SK-N-SH treated with all-trans-retinoic acid at 6 μM for 48 hours (cell line): ENCODE measurements at regions not wholly inside any gene's neighbourhood (a gene's known extent, or its start where the extent isn't known, plus 50 kb on each side); places are given as distances from the start of the nearest gene placed in this dataset.

Experiments
- ATAC-seq: fragments of 200-7000 bp; cut with Tn5 transposase; 3 replicates; pipeline ENCODE4 v1.9.1; 2020; ENCODE audit warnings: mild to moderate bottlenecking, moderate library complexity
- BACH2 ChIP-seq: fragments of 250-450 bp; sonication (Bioruptor Pico); IDR thresholded peaks from 2 replicates; pipeline ENCODE4 v1.9.0; 2021; ENCODE audit warnings: mild to moderate bottlenecking, borderline replicate concordance
- CSDC2 ChIP-seq: fragments of 250-450 bp; sonication (Bioruptor Pico); IDR thresholded peaks from 2 replicates; pipeline ENCODE4 v1.5.0; 2020; ENCODE audit warnings: mild to moderate bottlenecking, moderate library complexity
- ESRRG ChIP-seq: fragments of 250-450 bp; sonication (Bioruptor Pico); IDR thresholded peaks from 2 replicates; pipeline ENCODE4 v1.6.1; 2021; ENCODE audit warnings: mild to moderate bottlenecking
- ISL1 ChIP-seq: fragments of 250-450 bp; sonication (Bioruptor Pico); IDR thresholded peaks from 2 replicates; pipeline ENCODE4 v2.1.2; 2022; ENCODE audit warnings: mild to moderate bottlenecking, moderate library complexity
- OSR1 ChIP-seq: fragments of 250-450 bp; sonication (Bioruptor Pico); IDR thresholded peaks from 2 replicates; pipeline ENCODE4 v1.8.0; 2022; ENCODE audit warnings: moderate library complexity, mild to moderate bottlenecking, inconsistent platforms
- PPARA ChIP-seq: fragments of 250-450 bp; sonication (Bioruptor Pico); IDR thresholded peaks from 2 replicates; pipeline ENCODE4 v1.5.0; 2020; ENCODE audit warnings: mild to moderate bottlenecking, borderline replicate concordance
- RARB ChIP-seq: fragments of 250-450 bp; sonication (Bioruptor Pico); IDR thresholded peaks from 2 replicates; pipeline ENCODE4 v1.8.0; 2021; ENCODE audit warnings: mild to moderate bottlenecking, moderate library complexity
- SNAI2 ChIP-seq: fragments of 250-450 bp; sonication (Bioruptor Pico); IDR thresholded peaks from 2 replicates; pipeline ENCODE4 v1.5.0; 2020; ENCODE audit warnings: mild to moderate bottlenecking, moderate library complexity
- TCF4 ChIP-seq: fragments of 250-450 bp; sonication (Bioruptor Pico); IDR thresholded peaks from 2 replicates; pipeline ENCODE4 v1.8.0; 2021; ENCODE audit warnings: mild to moderate bottlenecking, moderate library complexity, borderline replicate concordance
- TOX ChIP-seq: fragments of 250-450 bp; sonication (Bioruptor Pico); IDR thresholded peaks from 2 replicates; pipeline ENCODE4 v1.8.0; 2021; ENCODE audit warnings: mild to moderate bottlenecking, moderate library complexity, borderline replicate concordance
- ZC3H10 ChIP-seq: fragments of 250-450 bp; sonication (Bioruptor Pico); IDR thresholded peaks from 2 replicates; pipeline ENCODE4 v1.5.1; 2021; ENCODE audit warnings: mild to moderate bottlenecking, moderate library complexity
- ZFP3 ChIP-seq: fragments of 250-450 bp; sonication (Bioruptor Pico); IDR thresholded peaks from 2 replicates; pipeline ENCODE4 v1.5.0; 2020; ENCODE audit warnings: mild to moderate bottlenecking, moderate library complexity
- ZFP30 ChIP-seq: fragments of 450-650 bp; formaldehyde crosslinking; IDR thresholded peaks from 2 replicates; pipeline ENCODE4 v1.5.0; 2022; ENCODE audit warnings: mild to moderate bottlenecking, moderate library complexity
- ZNF70 ChIP-seq: fragments of 450-650 bp; formaldehyde crosslinking; IDR thresholded peaks from 2 replicates; pipeline ENCODE4 v1.5.0; 2020; ENCODE audit warnings: mild to moderate bottlenecking, moderate library complexity
- ZNF8 ChIP-seq: fragments of 450-650 bp; formaldehyde crosslinking; IDR thresholded peaks from 2 replicates; pipeline ENCODE4 v1.5.0; 2020; ENCODE audit warnings: mild to moderate bottlenecking, moderate library complexity
- TF ChIP-seq, protein P1 (sequence below): fragments of 250-450 bp; sonication (Bioruptor Pico); IDR thresholded peaks from 2 replicates; pipeline ENCODE4 v1.8.0; 2021; ENCODE audit warnings: low read depth, mild to moderate bottlenecking, moderate library complexity, borderline replicate concordance
- TF ChIP-seq, protein P2 (sequence below): fragments of 250-450 bp; sonication (Bioruptor Pico); IDR thresholded peaks from 2 replicates; pipeline ENCODE4 v1.8.0; 2020; ENCODE audit warnings: mild to moderate bottlenecking, moderate library complexity, borderline replicate concordance
- TF ChIP-seq, protein P3 (sequence below): fragments of 250-450 bp; sonication (Bioruptor Pico); IDR thresholded peaks from 2 replicates; pipeline ENCODE4 v1.5.1; 2021; ENCODE audit warnings: mild to moderate bottlenecking, moderate library complexity
- TF ChIP-seq, protein P4 (sequence below): fragments of 250-450 bp; sonication (Bioruptor Pico); IDR thresholded peaks from 2 replicates; pipeline ENCODE4 v1.5.0; 2020; ENCODE audit warnings: mild to moderate bottlenecking, moderate library complexity

DNA sequence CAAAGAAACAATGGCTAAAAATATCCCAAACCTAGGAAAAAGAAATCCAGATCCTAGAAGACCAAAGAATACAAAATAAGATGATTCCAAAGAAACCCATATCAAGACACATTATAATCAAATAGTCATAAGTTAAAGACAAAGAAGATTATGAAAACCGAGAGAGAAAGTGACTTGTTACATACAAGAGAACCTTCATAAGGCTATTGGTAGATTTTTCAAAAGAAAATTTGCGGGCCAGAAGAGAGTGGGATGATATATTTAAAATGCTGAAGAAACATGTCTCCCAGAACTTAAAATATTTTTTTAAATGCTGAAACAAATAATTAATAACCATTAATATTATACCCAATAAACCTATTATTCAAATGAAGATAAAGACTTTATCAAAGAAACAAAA, 687.3 kb downstream of the TLE4 start:
- no peak for ATAC-seq
- TF ChIP-seq TOX (CRISPR knock-in tag): no peak
- TF ChIP-seq ESRRG: no peak
- no peak for TF ChIP-seq ZNF8 (CRISPR knock-in tag)
- TF ChIP-seq, protein P1, sequence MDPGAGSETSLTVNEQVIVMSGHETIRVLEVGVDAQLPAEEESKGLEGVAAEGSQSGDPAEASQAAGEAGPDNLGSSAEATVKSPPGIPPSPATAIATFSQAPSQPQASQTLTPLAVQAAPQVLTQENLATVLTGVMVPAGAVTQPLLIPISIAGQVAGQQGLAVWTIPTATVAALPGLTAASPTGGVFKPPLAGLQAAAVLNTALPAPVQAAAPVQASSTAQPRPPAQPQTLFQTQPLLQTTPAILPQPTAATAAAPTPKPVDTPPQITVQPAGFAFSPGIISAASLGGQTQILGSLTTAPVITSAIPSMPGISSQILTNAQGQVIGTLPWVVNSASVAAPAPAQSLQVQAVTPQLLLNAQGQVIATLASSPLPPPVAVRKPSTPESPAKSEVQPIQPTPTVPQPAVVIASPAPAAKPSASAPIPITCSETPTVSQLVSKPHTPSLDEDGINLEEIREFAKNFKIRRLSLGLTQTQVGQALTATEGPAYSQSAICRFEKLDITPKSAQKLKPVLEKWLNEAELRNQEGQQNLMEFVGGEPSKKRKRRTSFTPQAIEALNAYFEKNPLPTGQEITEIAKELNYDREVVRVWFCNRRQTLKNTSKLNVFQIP (CRISPR knock-in tag): no peak
- no peak for TF ChIP-seq ZFP30 (CRISPR knock-in tag)

DNA sequence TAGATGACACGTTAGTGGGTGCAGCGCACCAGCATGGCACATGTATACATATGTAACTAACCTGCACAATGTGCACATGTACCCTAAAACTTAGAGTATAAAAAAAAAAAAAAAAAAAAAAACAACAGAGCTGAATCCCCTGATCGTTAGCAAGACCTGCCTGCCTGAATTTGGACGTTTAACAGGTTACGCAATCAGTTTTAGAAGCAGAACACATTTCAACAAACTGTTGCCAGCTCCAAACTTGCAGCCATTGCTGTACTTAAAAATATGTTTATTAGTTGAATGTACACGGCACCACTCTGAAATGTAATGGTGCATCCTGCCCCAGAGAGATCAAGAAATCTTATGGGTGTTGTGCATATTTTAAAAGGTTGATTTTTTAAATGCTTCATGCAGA, 680.0 kb downstream of the TLE4 start:
- TF ChIP-seq PPARA (no peak), ZNF8 (CRISPR knock-in tag) (no peak), ZC3H10 (CRISPR knock-in tag) (no peak), RARB (no peak), CSDC2 (CRISPR knock-in tag) (no peak), ISL1 (CRISPR knock-in tag) (no peak), OSR1 (CRISPR knock-in tag) (no peak), ZFP30 (CRISPR knock-in tag) (no peak), ZNF70 (no peak), ESRRG (no peak)
- TF ChIP-seq, protein P2, sequence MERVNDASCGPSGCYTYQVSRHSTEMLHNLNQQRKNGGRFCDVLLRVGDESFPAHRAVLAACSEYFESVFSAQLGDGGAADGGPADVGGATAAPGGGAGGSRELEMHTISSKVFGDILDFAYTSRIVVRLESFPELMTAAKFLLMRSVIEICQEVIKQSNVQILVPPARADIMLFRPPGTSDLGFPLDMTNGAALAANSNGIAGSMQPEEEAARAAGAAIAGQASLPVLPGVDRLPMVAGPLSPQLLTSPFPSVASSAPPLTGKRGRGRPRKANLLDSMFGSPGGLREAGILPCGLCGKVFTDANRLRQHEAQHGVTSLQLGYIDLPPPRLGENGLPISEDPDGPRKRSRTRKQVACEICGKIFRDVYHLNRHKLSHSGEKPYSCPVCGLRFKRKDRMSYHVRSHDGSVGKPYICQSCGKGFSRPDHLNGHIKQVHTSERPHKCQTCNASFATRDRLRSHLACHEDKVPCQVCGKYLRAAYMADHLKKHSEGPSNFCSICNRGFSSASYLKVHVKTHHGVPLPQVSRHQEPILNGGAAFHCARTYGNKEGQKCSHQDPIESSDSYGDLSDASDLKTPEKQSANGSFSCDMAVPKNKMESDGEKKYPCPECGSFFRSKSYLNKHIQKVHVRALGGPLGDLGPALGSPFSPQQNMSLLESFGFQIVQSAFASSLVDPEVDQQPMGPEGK (CRISPR knock-in tag): no peak
- ATAC-seq: no peak

DNA sequence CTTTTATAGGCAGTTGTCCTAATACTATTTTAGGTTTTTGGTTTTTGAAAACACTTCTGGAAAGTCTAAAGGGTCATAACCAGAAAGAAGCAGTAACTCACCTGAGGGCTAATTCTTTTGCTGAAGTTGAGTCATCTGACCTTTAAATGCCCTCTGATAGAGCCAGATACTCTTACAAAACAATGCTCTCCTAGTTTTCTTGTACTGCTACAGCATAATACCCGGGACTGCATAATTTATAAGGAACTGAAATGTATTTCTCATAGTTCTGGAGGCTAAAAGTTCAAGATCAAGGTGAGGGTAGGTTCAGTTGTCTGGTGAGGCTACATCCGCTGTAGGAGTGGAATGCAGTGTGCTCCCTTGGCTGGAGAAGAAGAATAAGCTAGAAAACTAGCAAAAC, 670.3 kb downstream of the TLE4 start:
- no peak for ATAC-seq
- TF ChIP-seq, protein P3, sequence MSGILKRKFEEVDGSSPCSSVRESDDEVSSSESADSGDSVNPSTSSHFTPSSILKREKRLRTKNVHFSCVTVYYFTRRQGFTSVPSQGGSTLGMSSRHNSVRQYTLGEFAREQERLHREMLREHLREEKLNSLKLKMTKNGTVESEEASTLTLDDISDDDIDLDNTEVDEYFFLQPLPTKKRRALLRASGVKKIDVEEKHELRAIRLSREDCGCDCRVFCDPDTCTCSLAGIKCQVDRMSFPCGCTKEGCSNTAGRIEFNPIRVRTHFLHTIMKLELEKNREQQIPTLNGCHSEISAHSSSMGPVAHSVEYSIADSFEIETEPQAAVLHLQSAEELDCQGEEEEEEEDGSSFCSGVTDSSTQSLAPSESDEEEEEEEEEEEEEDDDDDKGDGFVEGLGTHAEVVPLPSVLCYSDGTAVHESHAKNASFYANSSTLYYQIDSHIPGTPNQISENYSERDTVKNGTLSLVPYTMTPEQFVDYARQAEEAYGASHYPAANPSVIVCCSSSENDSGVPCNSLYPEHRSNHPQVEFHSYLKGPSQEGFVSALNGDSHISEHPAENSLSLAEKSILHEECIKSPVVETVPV: no peak
- no peak for TF ChIP-seq ZFP3 (CRISPR knock-in tag)
- TF ChIP-seq CSDC2 (CRISPR knock-in tag): no peak
- no peak for TF ChIP-seq PPARA
- TF ChIP-seq BACH2: no peak
- TF ChIP-seq, protein P4, sequence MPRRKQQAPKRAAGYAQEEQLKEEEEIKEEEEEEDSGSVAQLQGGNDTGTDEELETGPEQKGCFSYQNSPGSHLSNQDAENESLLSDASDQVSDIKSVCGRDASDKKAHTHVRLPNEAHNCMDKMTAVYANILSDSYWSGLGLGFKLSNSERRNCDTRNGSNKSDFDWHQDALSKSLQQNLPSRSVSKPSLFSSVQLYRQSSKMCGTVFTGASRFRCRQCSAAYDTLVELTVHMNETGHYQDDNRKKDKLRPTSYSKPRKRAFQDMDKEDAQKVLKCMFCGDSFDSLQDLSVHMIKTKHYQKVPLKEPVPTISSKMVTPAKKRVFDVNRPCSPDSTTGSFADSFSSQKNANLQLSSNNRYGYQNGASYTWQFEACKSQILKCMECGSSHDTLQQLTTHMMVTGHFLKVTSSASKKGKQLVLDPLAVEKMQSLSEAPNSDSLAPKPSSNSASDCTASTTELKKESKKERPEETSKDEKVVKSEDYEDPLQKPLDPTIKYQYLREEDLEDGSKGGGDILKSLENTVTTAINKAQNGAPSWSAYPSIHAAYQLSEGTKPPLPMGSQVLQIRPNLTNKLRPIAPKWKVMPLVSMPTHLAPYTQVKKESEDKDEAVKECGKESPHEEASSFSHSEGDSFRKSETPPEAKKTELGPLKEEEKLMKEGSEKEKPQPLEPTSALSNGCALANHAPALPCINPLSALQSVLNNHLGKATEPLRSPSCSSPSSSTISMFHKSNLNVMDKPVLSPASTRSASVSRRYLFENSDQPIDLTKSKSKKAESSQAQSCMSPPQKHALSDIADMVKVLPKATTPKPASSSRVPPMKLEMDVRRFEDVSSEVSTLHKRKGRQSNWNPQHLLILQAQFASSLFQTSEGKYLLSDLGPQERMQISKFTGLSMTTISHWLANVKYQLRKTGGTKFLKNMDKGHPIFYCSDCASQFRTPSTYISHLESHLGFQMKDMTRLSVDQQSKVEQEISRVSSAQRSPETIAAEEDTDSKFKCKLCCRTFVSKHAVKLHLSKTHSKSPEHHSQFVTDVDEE (CRISPR knock-in tag): no peak
- TF ChIP-seq TCF4 (CRISPR knock-in tag): no peak
- TF ChIP-seq, protein P1 (CRISPR knock-in tag): no peak
- no peak for TF ChIP-seq TOX (CRISPR knock-in tag)
- no peak for TF ChIP-seq ZNF70
- no peak for TF ChIP-seq OSR1 (CRISPR knock-in tag)
- no peak for TF ChIP-seq ISL1 (CRISPR knock-in tag)
- no peak for TF ChIP-seq ESRRG
- TF ChIP-seq SNAI2 (CRISPR knock-in tag): no peak
- TF ChIP-seq, protein P2 (CRISPR knock-in tag): no peak
- TF ChIP-seq ZC3H10 (CRISPR knock-in tag): no peak
